Esophagus muscularis mucosa (tissue), 4 donors: ENCODE measurements at regions not wholly inside any gene's neighbourhood (a gene's known extent, or its start where the extent isn't known, plus 50 kb on each side); places are given as distances from the start of the nearest gene placed in this dataset.

Source experiments
- DNase-seq: peaks from one replicate; pipeline ENCODE4 v3.0.0-alpha.2; 2017; ENCODE audit errors: extremely low spot score
- H3K27ac ChIP-seq, 4 donors: fragments of 200-600 bp; sonication (generic); replicated peaks in 1 of 4; 1 replicate in 3 of 4; 2 replicates in 1 of 4; pipeline ENCODE4 v1.5.1; 2016 to 2019; ENCODE audit warnings: mild to moderate bottlenecking in 1 of 4
- H3K27me3 ChIP-seq, 4 donors: fragments of 200-600 bp; sonication (generic); one replicate each; pipeline versions ENCODE4 v1.5.1 to v1.6.0; 2016 to 2019
- H3K36me3 ChIP-seq, 4 donors: fragments of 200-600 bp; sonication (generic); one replicate each; pipeline ENCODE4 v1.5.1; 2016 to 2019
- H3K4me1 ChIP-seq, 4 donors: fragments of 200-600 bp; sonication (generic); one replicate each; pipeline ENCODE4 v1.5.1; 2016 to 2019
- H3K4me3 ChIP-seq, 4 donors: fragments of 200-600 bp; sonication (generic); 1 replicate in 2 of 4; 2 replicates in 2 of 4; pipeline ENCODE4 v1.5.1; 2016 to 2019; ENCODE audit warnings: mild to moderate bottlenecking in 4 of 4, moderate library complexity in 1 of 4
- H3K9me3 ChIP-seq, 4 donors: fragments of 200-600 bp; sonication (generic); 1 replicate in 3 of 4; 2 replicates in 1 of 4; pipeline ENCODE4 v1.5.1; 2016 to 2019
- EP300 ChIP-seq: sonication (generic); formaldehyde crosslinking; IDR thresholded peaks from one replicate; pipeline ENCODE4 v1.6.1; 2017; ENCODE audit warnings: antibody characterized with exemption
- POLR2A ChIP-seq: fragments of 450-650 bp; IDR thresholded peaks from one replicate; pipeline ENCODE4 v1.6.1; 2017; ENCODE audit warnings: antibody characterized with exemption, moderate library complexity, mild to moderate bottlenecking, low read depth
- POLR2AphosphoS5 ChIP-seq, 2 donors: sonication (generic); formaldehyde crosslinking; IDR thresholded peaks; one replicate each; pipeline ENCODE4 v1.6.1; 2017; ENCODE audit warnings: antibody characterized with exemption in 2 of 2
- WGBS: methylation state at CpG from one replicate; pipeline ENCODE4 v1.1.5; 2018; 5-methylcytosine and 5-hydroxymethylcytosine counted together
- intact Hi-C: fragments of 100-400 bp; cut with DNase I; formaldehyde crosslinking; loops from one replicate; pipeline ENCODE4 v1.15.1; 2023
- TF ChIP-seq, protein P1 (sequence below), 3 experiments: fragments of 200-600 bp in 2 of 3; fragments of 450-650 bp in 1 of 3; sonication (generic) in 2 of 3; IDR thresholded peaks; one replicate each; pipeline ENCODE4 v1.5.1; 2017 to 2019; ENCODE audit warnings: antibody characterized with exemption in 3 of 3, mild to moderate bottlenecking in 2 of 3, moderate library complexity in 1 of 3

DNA sequence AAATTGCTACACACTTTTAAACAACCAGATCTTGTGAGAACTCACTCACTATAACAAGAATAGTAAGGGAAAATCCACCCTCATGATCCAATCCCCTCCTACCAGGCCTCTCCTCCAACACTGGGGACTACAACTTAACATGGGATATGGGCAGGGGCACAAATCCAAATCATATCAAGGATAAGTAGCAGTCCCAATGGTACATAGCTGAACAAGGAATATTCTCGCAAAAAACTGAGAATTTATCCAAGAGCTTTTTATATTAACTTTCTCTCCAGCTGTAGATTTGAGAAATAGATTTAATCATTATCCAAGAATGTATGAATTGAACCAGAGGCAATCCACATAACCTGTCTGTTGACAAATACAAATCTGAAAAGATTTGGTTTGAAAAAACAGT is 185.2 kb downstream of the TMTC3 start:
- TF ChIP-seq POLR2AphosphoS5 (IDR thresholded peaks at IDR 0.05) (no peak), EP300 (no peak), POLR2A (no peak)
- TF ChIP-seq, protein P1, sequence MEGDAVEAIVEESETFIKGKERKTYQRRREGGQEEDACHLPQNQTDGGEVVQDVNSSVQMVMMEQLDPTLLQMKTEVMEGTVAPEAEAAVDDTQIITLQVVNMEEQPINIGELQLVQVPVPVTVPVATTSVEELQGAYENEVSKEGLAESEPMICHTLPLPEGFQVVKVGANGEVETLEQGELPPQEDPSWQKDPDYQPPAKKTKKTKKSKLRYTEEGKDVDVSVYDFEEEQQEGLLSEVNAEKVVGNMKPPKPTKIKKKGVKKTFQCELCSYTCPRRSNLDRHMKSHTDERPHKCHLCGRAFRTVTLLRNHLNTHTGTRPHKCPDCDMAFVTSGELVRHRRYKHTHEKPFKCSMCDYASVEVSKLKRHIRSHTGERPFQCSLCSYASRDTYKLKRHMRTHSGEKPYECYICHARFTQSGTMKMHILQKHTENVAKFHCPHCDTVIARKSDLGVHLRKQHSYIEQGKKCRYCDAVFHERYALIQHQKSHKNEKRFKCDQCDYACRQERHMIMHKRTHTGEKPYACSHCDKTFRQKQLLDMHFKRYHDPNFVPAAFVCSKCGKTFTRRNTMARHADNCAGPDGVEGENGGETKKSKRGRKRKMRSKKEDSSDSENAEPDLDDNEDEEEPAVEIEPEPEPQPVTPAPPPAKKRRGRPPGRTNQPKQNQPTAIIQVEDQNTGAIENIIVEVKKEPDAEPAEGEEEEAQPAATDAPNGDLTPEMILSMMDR (IDR thresholded peaks at IDR 0.05) = no peak
- intact Hi-C loops = no loop called here
- H3K9me3 ChIP-seq = no peaks in the 10 kb centered on the region

DNA sequence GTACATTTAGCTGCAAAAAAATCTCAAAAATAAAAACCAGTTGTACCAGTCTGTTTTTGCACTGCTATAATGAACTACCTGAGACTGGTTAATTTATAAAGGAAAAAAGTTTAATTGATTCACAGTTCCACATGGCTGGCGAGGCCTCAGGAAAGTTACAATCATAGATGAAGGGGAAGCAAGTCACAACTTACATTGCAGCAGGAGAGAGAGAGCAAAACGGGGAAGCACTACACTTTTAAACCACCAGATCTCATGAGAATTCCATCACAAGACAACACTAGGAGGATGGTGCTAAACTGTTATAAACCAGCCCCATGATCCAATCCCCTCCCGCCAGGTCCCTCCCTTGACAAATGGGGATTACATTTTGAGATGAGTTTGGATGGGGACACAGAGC is 186.0 kb downstream of the TMTC3 start:
- TF ChIP-seq POLR2AphosphoS5 (IDR thresholded peaks at IDR 0.05) = no peak
- TF ChIP-seq POLR2A = no peak
- TF ChIP-seq, protein P1 (IDR thresholded peaks at IDR 0.05) = no peak
- no peak for TF ChIP-seq EP300
- intact Hi-C loops = no loop called here
- no peak for DNase-seq
- 77% methylated on average over 3 of the region's 3 CpGs for WGBS
- Histone ChIP-seq H3K4me3 (no peak overlapping the region), H3K27me3 (no peaks in the 10 kb centered on the region), H3K36me3 (no peaks in the 10 kb centered on the region), H3K4me1 (peaks cover 3 to 19% (median 13%) of the 10 kb centered on the region in 4 donors), H3K27ac (no peak overlapping the region), H3K9me3 (no peaks in the 10 kb centered on the region)

More for the DNA sequence above, 185.2 kb downstream of the TMTC3 start:
- no peak overlapping the region for H3K27ac ChIP-seq
- no peak overlapping the region for H3K4me3 ChIP-seq
- H3K36me3 ChIP-seq = no peaks in the 10 kb centered on the region
- DNase-seq = no peak
- H3K27me3 ChIP-seq = no peaks in the 10 kb centered on the region
- peaks cover 3 to 19% (median 13%) of the 10 kb centered on the region in 4 donors for H3K4me1 ChIP-seq
- WGBS = 100% methylated on average over 1 of the region's 1 CpG

- TF ChIP-seq POLR2A = no peak
- no peak for TF ChIP-seq POLR2AphosphoS5 (IDR thresholded peaks at IDR 0.05)
- H3K9me3 ChIP-seq = no peaks in the 10 kb centered on the region
- no peak overlapping the region for H3K4me3 ChIP-seq
- H3K27me3 ChIP-seq = no peaks in the 10 kb centered on the region
- H3K27ac ChIP-seq = no peak overlapping the region
- peaks cover 3 to 15% (median 9%) of the 10 kb centered on the region in 4 donors for H3K4me1 ChIP-seq
- H3K36me3 ChIP-seq = no peaks in the 10 kb centered on the region
- intact Hi-C loops = no loop called here
- DNase-seq = no peak
These were observed 187.7 kb downstream of the TMTC3 start for GRCh38 chr12:88329833-88330232.

DNA sequence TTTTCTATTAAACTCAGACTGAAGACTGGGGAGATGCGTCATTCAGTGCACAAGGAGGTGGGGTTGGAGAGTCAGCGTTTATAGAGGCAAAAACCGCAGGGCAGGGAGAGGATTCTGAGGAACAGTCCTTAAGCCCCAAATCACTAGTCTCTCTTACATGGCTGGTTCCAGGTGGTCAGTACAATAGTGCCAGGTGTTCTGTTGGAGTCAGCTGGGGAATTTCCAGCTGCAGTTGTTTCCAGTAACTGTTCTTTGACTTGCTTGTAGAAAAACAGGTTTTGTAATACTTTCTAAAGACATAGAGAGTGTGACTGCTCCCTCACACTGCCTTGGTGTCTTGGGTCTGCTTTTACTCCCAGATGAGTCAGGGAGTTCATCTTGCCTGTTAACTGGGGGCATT is 192.2 kb downstream of the TMTC3 start:
- Histone ChIP-seq H3K9me3 (no peaks in the 10 kb centered on the region), H3K27me3 (no peaks in the 10 kb centered on the region), H3K4me1 (no peaks in the 10 kb centered on the region), H3K27ac (peak overlapping the region in 1 of 4 donors; percentile 17), H3K4me3 (no peak overlapping the region), H3K36me3 (no peaks in the 10 kb centered on the region)
- 60% methylated on average over 3 of the region's 3 CpGs for WGBS
- intact Hi-C loops = no loop called here
- TF ChIP-seq POLR2AphosphoS5 (IDR thresholded peaks at IDR 0.05) = peak in 1 of 2 donors; percentile 9
- no peak for TF ChIP-seq EP300
- TF ChIP-seq, protein P1 (IDR thresholded peaks at IDR 0.05) = no peak
- DNase-seq = no peak

- no peaks in the 10 kb centered on the region for H3K36me3 ChIP-seq
- no peaks in the 10 kb centered on the region for H3K9me3 ChIP-seq
- H3K27ac ChIP-seq = no peak overlapping the region
- no peak overlapping the region for H3K4me3 ChIP-seq
- intact Hi-C loops = no loop called here
- 74% methylated on average over 8 of the region's 8 CpGs for WGBS
- peaks cover 0 to 9% (median 0%) of the 10 kb centered on the region in 4 donors for H3K4me1 ChIP-seq
- H3K27me3 ChIP-seq = no peaks in the 10 kb centered on the region
- no peak for TF ChIP-seq POLR2AphosphoS5 (IDR thresholded peaks at IDR 0.05)
- no peak for TF ChIP-seq POLR2A
- TF ChIP-seq, protein P1 (IDR thresholded peaks at IDR 0.05) = no peak
- TF ChIP-seq EP300 = no peak
- DNase-seq = no peak
These were observed 194.1 kb downstream of the TMTC3 start for GRCh38 chr12:88336076-88336739.
